NCI-H748 (cell line): ENCODE measurements at regions not wholly inside any gene's neighbourhood (a gene's known extent, or its start where the extent isn't known, plus 50 kb on each side); places are given as distances from the start of the nearest gene placed in this dataset.
"Not testable (repeated sequence)": the region's sequence is repeated elsewhere in the genome, so short reads cannot be mapped to it uniquely, and the experiment has no call there.

Experiments used
- DNase-seq: peaks from one replicate; lab custom pipeline; 2025; ENCODE audit not compliant: unreplicated experiment; lab: John Stamatoyannopoulos, UW

DNA sequence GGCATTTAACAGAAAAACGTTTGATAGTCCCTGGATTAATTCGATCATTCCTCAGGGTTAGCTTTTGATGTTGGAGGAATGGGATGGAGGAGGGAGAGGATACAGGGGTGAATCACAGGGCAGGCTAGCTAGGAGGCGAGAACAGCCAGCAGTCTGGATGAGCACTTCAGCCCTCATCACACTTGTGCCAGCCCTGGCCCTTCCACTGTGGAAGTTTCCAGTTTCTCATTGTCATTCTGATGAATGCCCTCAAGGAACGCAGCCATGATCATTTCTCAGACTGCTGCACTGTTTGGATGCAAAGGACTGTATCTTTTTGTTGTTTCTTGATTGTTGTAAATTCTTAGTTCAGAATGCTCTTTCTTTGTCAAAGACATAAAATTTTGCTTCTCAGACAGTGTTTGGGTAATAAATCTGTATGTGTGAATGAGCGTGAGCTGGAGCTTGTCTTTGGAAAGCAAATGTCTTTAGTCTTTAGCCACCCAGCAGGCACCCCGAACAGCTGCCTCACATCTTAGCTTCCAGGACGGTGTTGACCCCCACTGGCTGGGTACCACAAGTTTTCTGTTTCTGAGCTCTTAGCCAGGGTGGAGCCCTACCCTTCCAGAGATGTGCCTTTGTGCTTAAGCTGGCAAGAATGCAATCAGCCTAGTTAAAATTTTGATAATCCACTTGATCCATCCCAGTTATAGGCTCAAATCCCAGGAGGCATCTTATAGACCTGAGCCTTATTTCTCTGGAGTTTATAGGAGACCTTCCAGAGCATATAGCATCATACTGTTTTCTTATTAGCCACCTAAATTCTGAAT lies 121.1 kb downstream of the PDCD6IP start:
- no peak for DNase-seq

DNA sequence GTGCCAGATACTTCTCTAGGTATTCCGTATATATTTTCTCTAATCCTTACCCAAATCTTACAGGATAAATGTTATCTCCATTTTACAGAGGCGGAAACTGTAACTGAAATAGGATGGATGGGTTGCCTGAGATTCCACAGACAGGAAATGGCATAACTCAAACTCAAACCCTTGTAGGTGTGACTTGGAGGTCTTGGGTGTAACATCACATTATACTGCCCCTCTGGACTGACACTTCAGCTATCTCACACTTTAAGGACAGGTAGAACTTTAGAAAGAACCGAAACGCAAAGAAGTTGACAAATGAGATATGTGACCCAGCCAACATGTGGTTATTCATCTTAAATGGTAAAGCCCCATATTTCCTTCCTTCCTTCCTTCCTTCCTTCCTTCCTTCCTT lies 122.1 kb downstream of the PDCD6IP start:
- no peak for DNase-seq

DNA sequence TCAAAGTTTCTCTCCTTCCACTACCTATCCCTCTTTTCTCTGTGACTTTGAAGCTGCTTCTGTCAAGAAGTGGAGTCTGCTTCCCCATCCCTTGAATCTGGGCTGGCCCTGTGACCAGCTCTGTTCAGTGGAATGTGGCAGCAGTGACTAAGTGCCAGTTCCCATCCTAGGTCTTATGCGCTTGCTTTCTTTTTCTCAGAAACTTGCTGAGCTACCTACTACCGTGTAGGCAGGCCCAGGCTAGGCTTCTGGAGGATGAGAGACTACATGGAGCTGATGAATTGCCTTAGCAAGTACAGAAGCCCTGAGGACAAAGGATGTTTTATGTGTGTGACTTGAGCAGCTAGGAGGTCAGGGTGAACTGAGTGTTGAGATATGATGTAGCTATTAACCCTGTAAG lies 123.2 kb downstream of the PDCD6IP start:
- no peak for DNase-seq

DNA sequence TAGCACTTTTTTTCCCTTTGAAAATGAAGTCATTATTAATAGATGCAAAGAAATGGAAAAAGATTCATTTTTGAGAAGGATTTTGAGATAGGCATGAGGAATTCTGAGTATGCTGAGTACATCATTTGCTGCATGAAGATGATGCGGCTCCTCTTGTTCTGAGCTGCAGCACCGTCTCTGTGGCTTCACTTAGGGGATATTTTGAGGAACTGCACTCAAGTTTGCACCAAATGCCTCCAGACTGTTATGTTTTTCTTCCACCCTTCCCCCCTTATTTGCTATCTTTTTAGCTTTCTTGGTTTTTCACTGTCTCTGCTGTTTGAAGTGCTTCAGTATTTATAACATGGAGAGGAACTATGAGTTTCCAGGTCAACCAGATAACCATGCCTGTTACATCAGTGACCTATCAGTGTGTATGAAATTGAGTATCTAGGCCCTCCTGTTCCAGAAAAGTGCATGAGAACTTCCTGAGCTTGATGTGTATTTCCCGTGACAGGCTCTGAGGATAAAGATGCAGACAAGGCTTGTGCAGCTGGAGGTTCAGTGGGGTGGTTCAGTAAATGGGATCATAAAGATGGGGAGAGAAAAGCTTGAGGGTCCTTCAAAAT lies 128.7 kb downstream of the PDCD6IP start:
- no peak for DNase-seq

DNA sequence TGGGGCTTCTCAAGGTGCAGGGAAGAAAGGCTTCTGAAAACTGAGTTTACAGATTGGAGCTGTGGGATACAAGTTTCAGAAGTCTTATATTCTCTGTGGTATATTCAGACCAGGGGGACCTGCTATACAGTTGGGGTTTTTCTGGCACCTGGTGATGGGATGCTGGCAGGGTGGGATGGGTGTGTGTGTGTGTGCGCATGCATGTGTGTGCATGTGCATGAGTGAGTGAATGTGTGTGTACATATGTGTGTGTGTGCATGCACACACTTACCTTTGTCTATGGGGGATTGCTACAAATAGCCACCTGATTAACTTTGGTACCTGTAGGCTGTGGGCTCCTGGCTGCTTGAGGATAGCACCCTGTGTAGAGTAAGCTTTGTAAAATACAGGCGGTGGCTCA lies 131.4 kb downstream of the PDCD6IP start:
- no peak for DNase-seq

DNA sequence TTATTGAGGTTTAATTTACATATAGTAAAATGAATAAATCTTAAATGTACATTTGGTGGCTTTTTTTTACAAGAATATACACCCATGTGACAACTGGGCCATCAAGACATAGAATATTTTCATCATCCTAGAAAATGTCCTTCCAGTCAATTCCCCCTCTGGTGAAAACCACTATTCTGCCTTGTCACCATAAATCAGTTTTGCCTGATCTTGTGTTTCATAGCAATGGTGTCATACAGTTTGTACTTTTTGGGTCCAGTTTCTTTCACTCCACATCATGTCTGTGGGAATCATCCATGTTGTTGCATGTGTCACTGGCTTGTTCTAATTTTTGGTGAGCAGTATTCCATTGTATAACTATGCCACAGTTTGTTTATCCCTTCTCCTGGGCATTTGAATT lies 133.1 kb downstream of the PDCD6IP start:
- no peak for DNase-seq

DNA sequence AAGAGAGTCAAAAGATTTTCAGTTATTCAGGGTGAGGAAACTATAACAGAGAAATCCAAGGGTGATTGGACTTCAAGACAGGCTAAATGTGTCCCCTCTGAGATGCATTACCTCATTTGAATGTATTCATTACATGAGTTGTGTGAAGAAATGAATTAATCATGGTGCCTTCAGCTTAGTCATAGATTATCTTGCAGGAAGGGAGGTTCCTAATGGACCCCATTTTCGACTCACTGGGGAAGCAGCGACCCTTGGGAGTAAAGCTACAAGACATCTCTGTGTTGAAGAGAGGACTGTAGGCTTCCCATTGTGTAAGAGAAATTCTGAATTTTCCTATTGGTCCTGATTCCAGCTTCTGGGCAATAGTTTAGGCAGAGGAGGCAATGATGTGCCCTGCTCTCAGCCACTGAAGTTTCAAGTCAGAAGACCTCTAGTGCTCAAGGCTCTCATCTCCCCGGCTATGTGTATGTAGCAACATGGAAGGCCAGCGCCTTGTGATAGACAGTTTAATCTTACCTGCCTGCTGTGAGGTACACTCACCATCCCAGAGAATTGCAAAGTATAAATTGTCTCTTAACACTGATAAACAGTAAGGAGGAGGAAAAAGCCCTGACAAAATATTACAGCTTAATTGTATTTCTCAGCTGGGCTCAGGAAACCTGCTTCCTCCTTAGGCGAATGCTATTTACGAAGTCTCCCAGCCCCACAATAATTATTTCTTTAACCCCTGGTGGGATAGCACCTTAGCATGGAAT lies 133.8 kb downstream of the PDCD6IP start:
- DNase-seq: no peak

DNA sequence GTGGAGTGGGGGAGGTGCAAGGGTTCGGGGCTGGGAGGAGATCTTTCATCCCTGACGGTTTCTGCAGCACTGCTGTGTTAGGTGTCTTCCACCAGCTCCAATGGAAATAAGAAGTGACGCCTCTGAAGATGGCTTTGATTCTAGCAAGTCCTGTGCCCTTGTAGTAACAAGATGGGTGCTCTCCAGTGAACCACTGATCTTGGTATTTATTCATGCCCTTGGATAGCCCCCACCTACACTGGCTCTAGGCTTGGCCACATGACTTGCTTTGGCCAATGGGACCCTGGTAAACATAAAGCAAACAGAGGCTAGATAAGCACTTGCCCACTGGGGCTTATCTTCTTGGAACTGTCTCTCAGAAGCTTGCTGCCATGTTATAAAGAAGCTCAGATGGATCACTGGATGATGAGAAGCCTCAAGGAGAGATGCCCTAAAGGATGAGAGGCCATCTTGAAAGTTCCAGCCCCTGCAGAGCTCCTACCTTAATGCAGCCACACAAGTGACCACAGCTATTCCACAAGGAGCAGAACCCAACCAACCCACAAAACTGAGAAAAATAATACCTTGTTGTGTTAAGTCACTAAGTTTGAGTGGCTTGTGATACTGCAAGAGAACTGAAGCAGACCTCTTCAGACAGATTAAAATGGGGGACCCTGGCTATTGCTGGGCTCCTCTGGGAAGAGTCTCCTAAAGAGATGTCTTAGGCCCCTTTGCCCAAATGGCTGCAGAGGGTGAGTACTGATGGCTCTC lies 137.9 kb downstream of the PDCD6IP start:
- DNase-seq: no peak

DNA sequence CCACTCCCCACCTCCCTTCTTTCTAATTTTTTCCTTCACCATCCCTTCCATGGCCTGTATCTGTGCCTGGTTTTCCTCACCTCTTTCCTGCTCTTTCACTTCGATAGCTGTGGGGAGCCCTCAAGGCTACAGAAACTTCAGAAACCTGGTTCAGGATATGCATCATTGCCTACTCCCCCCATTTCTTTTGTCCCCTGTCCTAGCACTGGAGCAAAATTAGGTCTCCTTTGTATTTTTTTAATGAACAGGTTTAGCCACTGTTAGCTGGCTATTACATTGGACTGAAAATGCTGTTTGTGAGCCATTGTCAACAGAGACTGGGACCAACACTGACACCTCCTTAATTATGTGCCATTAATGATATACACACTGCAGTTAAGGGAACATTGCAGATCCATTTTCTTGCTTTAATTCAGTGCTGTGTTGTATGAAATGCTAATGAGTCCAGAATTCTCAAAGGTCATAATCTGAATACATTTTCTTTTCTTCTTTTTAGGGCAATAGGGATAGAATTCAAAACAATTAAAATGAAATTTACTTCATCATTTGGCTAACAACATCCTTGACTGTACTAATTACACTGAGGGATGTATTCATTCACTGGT lies 138.6 kb downstream of the PDCD6IP start:
- DNase-seq: peak; percentile 62

DNA sequence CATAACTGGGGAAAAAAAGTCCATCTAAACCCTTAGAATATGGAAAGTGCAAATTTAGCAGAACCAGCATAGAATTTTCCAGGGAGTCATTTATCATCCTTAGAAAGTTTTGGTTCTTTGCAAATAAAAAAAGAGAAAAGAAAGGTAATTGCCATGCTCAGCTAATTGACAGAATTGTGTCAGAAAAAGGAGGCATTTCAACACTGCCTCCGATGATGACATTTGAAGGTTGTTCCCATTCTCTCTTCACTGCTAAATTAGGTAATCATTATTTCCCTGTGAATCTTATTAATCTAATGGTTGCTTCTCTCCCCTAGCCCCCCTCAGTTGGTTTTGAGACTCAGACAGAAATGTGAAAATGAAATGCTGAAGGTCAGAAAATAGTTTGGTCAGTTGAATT lies 139.2 kb downstream of the PDCD6IP start:
- no peak for DNase-seq

DNA sequence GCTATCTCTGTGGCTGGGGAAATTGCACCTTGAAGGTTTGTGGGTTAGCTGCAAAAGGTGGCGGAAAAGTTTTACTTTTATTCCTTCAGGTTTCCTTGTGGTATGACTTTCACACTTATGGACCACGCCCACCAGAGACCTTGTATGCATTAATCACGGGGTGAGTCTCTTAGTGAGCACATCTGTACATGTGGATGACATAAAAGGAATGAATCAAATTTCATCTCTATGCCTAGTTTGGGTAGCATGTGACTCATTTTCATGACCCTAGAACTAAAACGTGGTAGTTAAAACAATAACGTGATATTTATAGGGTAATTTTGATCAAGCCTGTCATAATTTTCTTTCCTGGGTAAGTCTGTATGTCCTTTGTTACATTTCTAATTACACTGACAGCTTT lies 141.7 kb downstream of the PDCD6IP start:
- DNase-seq: peak; percentile 5

DNA sequence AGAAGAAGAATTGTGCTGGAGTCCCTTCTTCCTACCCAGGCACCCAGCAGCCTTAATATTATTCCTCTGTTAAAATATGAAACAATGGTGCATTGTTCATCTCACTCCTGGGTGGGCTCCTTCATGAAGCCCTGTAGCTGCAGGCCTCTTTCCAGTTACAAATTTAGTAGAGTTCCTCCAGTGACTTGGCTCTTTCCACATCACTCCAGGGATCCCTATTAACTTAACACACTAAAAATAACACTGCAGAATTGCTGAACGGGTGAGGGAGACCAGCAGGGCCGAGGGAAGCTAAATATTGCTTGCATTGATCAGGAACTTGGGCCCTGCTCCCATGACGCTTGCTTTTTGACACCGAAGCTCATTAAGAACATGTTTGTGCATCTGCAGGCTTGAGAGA lies 142.3 kb downstream of the PDCD6IP start:
- DNase-seq: no peak

DNA sequence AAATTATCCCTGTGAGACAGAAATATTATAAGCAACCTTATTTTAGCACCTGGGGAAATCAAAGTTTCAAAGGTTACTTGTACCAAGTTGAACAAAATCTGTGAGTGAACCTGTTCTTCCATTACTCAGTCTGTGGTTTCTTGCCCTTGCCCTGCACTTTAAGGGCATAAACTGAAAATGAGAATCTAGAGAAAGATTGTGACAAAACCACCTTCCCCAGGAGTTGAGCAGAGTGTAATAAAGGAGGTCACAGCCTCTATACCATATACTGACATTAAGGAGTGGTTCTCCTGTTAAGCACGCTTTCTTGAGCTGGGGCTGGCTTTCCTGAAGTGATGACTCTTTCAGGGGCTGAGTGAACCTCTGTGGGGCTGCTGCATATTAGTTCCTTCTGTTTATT lies 143.4 kb downstream of the PDCD6IP start:
- no peak for DNase-seq

DNA sequence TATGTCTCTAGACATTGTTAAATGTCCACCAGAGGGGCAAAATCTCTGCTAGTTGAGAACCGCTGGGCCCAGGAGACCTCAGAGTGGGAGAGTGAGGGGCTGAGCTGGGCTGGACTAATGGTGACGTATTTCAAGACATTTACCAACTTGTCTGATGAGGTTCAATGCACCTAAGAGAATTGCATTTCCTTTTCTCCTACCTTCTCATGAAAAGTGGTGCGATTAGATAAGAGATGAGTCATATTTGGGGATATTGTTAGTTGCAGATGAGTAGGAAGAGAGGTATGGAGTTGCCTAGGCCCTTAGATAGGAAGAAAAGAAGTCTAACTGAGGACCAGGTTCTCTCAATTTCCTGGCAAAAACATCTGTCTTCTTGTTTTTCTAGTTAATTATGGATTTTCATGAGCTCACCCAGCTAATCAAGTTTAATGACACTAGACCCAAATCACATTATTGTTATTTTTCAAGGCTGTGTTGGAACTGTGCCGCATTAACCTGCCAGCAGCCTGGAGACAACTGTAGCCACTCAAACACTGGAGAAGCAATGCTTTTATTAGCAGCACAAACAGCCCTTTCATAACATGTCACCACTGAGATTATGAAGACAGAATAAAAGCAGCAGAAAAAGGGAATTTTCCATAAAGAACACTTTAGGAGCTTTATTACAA lies 144.2 kb downstream of the PDCD6IP start:
- no peak for DNase-seq

DNA sequence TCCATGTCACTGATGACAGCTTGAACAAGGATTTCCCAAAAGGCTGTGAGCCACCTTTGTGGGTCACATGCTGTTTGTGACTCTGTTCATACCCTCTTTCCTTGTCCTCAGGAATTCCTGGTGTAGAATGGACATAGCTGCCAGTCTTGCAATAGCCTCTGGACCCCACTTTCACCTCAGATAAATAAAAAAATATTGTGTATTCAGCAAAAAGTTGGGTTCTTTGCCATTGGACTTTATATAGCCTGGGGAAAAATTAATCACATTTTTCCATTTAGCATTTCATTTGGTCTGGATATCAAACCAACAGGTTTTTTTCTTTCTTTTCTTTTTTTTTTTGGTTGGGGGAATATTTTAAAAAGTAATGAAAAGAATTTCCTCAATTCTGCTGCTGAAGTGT lies 144.8 kb downstream of the PDCD6IP start:
- no peak for DNase-seq

DNA sequence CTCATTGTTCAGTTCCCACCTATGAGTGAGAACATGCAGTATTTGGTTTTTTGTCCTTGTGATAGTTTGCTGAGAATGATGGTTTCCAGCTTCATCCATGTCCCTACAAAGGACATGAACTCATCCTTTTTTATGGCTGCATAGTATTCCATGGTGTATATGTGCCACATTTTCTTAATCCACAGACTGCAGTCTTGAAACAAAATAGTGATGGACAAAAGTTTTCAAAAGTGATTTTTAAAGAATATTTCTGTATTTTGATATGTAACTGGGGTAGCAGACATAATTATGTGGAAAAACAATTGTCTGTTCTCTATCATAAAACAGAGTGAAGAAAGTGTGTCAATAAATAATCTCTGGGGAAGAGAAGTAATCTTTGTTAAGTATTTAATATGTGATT lies 148.2 kb downstream of the PDCD6IP start:
- not testable (repeated sequence) for DNase-seq

DNA sequence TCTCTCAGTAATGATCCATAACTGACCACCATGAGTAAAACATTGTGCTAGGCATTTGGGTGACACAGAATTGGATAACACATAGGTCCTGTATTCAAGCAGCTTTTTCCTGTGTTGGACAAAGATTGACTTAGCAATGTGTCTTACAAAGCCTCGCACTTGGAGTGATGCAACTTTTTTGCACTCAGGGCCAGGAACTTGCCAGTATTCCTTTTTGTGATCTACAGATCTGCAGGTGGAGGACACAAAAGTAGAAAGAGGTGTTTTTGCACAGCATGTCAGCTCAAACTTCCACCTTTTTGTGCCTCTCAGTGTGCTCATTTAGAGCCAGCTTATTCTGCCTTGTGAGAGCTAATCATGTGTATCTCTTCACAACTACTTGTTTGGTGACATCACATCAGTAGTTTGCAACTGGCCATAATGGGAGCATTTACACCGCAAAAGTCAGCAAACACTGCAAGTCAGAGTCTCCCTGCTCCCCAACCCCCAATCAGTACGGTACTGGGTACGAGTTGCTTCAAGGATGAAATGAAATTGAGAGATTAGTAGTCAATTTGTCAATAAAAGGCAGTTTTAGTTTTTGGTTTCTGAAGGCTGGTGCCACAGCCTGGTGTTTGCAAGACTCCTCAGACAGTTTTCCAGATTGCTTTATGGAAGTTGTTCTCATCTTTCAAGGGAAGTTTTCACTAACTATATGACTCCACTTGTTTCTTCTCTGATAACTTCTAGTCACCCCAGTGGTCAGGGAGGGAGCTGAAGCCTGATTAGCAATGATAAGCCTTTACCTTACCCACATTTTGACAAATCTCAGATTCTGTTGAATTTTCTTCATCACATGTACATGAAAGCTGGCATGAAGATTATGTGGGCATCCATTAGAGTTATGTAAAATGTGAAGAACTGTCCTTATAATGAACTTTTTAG lies 149.1 kb downstream of the PDCD6IP start:
- no peak for DNase-seq

DNA sequence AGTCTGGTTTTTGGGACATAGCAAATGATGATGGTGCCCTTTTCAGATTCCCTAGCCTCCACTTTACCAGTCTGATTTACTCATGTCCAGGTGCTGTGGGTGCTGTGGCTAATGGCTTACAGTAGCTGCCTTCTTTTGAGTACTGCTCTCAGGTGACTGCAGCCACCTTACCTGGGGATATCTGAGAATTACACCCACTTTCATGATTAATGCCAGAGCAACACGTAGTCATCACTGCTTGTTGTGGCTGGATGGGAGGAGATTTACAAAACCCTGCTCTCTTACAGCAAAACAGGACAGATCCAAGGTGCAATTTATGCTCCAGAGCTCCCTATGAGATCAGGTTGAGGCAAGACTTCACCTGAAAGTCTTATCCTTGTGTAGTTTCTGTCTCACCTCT lies 150.6 kb downstream of the PDCD6IP start:
- DNase-seq: no peak

DNA sequence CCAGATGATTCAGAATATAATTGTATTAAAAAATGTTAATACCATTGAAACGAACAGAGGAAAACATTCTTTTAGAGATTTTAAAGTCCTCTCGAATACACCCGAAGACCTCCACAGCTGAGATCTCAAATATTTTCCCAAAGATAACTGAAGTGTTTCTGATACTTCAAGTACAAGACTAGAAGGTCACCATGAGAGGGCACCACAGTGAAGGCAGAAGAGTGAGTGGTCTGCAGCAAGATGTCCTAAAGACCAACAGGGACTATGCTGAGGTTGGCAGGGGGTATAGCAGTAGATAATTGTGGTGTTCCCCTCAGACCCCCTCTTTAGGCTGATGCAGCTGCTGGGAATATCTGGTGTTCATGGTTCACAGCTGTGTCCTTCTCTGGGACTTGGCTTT lies 156.5 kb downstream of the PDCD6IP start:
- DNase-seq: no peak
